Stimulated activated memory B cell treated with anti-CD40 and anti-IgM and Interleukin-4, amounts not matched to agents 10 μg/mL and 1 μg/mL and 100 μg/mL, for 72 hours (primary cell): ENCODE measurements at regions not wholly inside any gene's neighbourhood (a gene's known extent, or its start where the extent isn't known, plus 50 kb on each side); places are given as distances from the start of the nearest gene placed in this dataset.

Experiments
- ATAC-seq: fragments of 150-1000 bp; cut with Tn5 transposase; 2 replicates; pipeline ENCODE4 v1.10.0; 2021
- H3K27ac Mint-ChIP-seq: one replicate; pipeline ENCODE4 v1.8.0; 2022; ENCODE audit warnings: mild to moderate bottlenecking, mixed read lengths
- H3K27me3 Mint-ChIP-seq: one replicate; pipeline ENCODE4 v1.8.0; 2022; ENCODE audit warnings: mixed read lengths
- H3K36me3 Mint-ChIP-seq: one replicate; pipeline ENCODE4 v1.8.0; 2022; ENCODE audit warnings: mixed read lengths
- H3K4me1 Mint-ChIP-seq: one replicate; pipeline ENCODE4 v1.8.0; 2022; ENCODE audit warnings: mixed read lengths
- H3K4me3 Mint-ChIP-seq: one replicate; pipeline ENCODE4 v1.8.0; 2022; ENCODE audit warnings: mild to moderate bottlenecking, moderate library complexity, mixed read lengths
- H3K9me3 Mint-ChIP-seq: one replicate; pipeline ENCODE4 v1.8.0; 2022; ENCODE audit warnings: mixed read lengths

GRCh38 chr11:80448709-80449108 is 1007.9 kb upstream of the TENM4 start:
- no peak overlapping the region for H3K27ac Mint-ChIP-seq
- no peak for ATAC-seq
- H3K9me3 Mint-ChIP-seq = peaks cover 7% of the 10 kb centered on the region
- H3K36me3 Mint-ChIP-seq = no peaks in the 10 kb centered on the region
- no peaks in the 10 kb centered on the region for H3K27me3 Mint-ChIP-seq
- H3K4me3 Mint-ChIP-seq = no peak overlapping the region
- H3K4me1 Mint-ChIP-seq = no peaks in the 10 kb centered on the region

- Mint-ChIP-seq H3K4me3 (no peak overlapping the region), H3K36me3 (no peaks in the 10 kb centered on the region), H3K4me1 (no peaks in the 10 kb centered on the region), H3K27ac (no peak overlapping the region), H3K9me3 (peaks cover 6% of the 10 kb centered on the region), H3K27me3 (no peaks in the 10 kb centered on the region)
- ATAC-seq = no peak
Observed at GRCh38 chr11:80443177-80443576, 1002.3 kb upstream of the TENM4 start.

DNA sequence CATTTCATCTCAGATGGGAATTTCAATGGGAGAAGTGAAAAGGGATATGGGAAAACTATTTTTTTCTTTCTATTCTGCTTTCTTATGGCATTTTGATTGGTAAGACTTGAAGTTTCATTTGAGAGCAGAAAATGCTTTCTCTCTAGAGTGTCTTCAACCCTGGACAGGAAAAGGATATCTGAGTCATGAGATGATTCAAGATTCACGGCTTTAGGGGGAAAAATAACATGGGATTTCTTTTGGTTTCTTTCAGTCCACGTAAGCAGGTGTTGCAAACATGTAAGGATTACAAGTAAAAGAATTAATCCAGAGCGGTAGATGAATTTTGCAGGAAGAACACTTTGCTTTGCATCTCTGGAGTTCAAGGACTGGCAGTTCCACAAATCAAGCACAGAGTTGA is 1001.0 kb upstream of the TENM4 start:
- H3K36me3 Mint-ChIP-seq = no peaks in the 10 kb centered on the region
- no peak overlapping the region for H3K27ac Mint-ChIP-seq
- no peak overlapping the region for H3K4me3 Mint-ChIP-seq
- H3K4me1 Mint-ChIP-seq = no peaks in the 10 kb centered on the region
- peaks cover 3% of the 10 kb centered on the region for H3K9me3 Mint-ChIP-seq
- no peak for ATAC-seq
- no peaks in the 10 kb centered on the region for H3K27me3 Mint-ChIP-seq

DNA sequence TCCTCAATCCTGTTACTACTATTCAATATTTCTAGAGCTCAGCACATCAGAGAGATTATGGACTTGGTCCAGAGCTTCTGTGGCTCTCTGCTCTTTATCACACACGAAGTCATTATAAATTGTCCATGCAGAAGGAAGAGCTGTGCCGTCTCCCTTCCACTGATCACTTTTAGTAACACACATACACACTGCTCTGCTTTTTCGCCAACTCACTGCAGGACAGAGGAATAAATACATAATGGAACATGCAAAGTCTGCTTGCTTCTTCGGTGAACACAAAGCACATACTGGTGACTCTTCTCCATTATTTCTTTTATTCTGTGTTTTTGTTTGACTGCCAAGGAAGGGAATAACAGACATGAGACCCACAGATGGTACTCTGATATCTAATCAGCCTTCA is 1000.0 kb upstream of the TENM4 start:
- Mint-ChIP-seq H3K27me3 (no peaks in the 10 kb centered on the region), H3K4me3 (no peak overlapping the region), H3K27ac (no peak overlapping the region), H3K36me3 (no peaks in the 10 kb centered on the region), H3K9me3 (peaks cover 3% of the 10 kb centered on the region), H3K4me1 (no peaks in the 10 kb centered on the region)
- no peak for ATAC-seq

DNA sequence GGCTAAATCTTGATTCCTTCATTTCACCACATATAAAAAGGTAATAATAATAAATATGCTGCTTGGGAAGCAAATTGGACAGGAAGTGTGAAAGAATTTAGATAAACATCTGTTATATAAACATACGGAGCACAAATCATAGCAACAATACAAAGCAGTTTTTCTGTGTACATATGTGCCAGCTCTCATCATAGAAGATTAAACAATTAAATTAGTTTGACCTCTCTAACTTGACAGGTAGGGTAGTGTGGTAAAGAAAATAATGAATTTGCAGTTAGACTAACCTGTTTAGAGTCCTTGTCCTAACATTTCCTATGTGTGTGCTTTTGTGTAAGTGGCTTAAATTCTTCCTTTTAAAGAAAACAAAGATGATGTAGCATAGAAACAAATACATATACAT is 995.7 kb upstream of the TENM4 start:
- ATAC-seq = no peak
- H3K36me3 Mint-ChIP-seq = no peaks in the 10 kb centered on the region
- no peak overlapping the region for H3K27ac Mint-ChIP-seq
- peaks cover 8% of the 10 kb centered on the region for H3K9me3 Mint-ChIP-seq
- H3K4me1 Mint-ChIP-seq = no peaks in the 10 kb centered on the region
- H3K4me3 Mint-ChIP-seq = no peak overlapping the region
- H3K27me3 Mint-ChIP-seq = no peaks in the 10 kb centered on the region

DNA sequence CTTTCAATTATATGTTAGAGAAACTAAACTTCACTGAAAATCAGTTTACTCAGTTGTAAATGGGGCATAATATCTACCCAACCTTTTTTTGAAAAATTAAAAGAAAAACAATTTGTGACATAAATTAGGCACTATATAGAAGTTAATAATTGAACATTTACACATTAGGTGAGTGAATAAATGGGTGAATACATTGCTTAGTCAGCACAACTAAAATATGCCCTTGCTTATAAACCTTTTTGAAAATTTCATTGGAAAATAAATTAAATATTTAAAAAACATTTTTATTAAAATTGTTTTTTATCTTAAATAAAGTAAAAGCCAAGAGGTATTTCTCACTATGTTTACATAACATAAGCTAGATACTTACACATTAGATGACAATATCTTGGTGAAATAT is 994.5 kb upstream of the TENM4 start:
- Mint-ChIP-seq H3K27me3 (no peaks in the 10 kb centered on the region), H3K36me3 (no peaks in the 10 kb centered on the region), H3K4me3 (no peak overlapping the region), H3K4me1 (no peaks in the 10 kb centered on the region), H3K9me3 (peaks cover 11% of the 10 kb centered on the region), H3K27ac (no peak overlapping the region)
- no peak for ATAC-seq

GRCh38 chr11:80432057-80432456 is 991.2 kb upstream of the TENM4 start:
- Mint-ChIP-seq H3K4me1 (no peaks in the 10 kb centered on the region), H3K4me3 (no peak overlapping the region), H3K27me3 (no peaks in the 10 kb centered on the region), H3K36me3 (no peaks in the 10 kb centered on the region), H3K27ac (no peak overlapping the region), H3K9me3 (peaks cover 9% of the 10 kb centered on the region)
- no peak for ATAC-seq

DNA sequence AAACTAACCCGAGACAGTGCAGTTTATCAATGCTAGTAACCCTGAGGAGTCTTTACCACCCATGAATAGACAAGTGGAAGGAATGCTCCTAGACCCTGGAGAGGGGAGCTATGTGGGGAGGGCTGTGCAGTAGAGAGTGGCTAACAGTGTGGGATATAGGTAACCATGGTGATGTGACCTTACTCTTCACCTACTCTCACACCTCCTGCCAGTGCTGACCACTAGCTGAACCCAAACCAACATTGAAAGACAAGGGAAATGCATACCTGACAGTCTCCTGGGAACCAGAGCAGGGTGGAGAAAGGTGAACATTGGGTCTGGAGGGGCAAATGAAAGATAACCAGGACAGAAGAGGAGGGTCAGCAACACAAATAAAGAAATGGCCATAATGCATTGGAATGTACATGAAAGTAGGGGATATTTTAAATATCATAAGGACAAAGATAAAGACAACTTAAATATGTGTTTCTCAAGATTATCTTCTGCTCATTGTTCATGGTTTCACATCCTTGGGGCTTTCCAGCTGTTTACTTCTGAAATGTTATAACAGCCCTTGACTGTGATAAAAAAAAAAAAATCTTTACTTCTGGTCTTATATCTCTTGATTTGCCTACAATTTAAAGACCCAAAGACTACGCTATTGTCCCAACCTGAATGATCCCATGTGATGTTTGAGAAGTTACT is 983.3 kb upstream of the TENM4 start:
- no peak for ATAC-seq
- Mint-ChIP-seq H3K4me1 (no peaks in the 10 kb centered on the region), H3K36me3 (no peaks in the 10 kb centered on the region), H3K4me3 (no peak overlapping the region), H3K27me3 (no peaks in the 10 kb centered on the region), H3K27ac (no peak overlapping the region), H3K9me3 (peaks cover 5% of the 10 kb centered on the region)

- Mint-ChIP-seq H3K27me3 (no peaks in the 10 kb centered on the region), H3K4me1 (no peaks in the 10 kb centered on the region), H3K4me3 (no peak overlapping the region), H3K9me3 (peaks cover 11% of the 10 kb centered on the region), H3K27ac (no peak overlapping the region), H3K36me3 (no peaks in the 10 kb centered on the region)
- no peak for ATAC-seq
Observed at GRCh38 chr11:80420374-80420773, 979.5 kb upstream of the TENM4 start.

DNA sequence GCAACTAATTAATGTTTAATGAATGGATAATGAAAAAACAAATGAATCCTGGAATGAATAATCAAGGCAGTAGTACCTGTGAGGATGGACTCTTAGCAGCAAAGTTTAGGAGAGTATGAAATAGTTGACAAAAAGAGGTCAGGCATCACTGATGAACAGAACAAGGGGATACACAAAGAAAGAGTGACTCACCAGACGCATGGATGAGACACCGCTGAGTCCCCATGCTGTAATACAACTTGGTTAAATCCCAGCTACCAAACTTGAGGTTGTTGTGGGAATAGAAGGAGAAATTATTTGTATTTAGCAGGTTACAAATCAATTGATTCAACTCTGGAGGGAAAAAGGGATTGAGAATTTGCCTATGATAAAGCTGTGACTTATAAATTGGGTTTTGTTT is 976.9 kb upstream of the TENM4 start:
- no peak overlapping the region for H3K27ac Mint-ChIP-seq
- H3K4me3 Mint-ChIP-seq = no peak overlapping the region
- no peaks in the 10 kb centered on the region for H3K36me3 Mint-ChIP-seq
- no peak for ATAC-seq
- no peaks in the 10 kb centered on the region for H3K27me3 Mint-ChIP-seq
- peaks cover 16% of the 10 kb centered on the region for H3K9me3 Mint-ChIP-seq
- H3K4me1 Mint-ChIP-seq = no peaks in the 10 kb centered on the region

GRCh38 chr11:80415580-80415979 is 974.8 kb upstream of the TENM4 start:
- H3K4me3 Mint-ChIP-seq = no peak overlapping the region
- peaks cover 18% of the 10 kb centered on the region for H3K9me3 Mint-ChIP-seq
- H3K4me1 Mint-ChIP-seq = no peaks in the 10 kb centered on the region
- H3K36me3 Mint-ChIP-seq = no peaks in the 10 kb centered on the region
- H3K27ac Mint-ChIP-seq = no peak overlapping the region
- H3K27me3 Mint-ChIP-seq = no peaks in the 10 kb centered on the region
- no peak for ATAC-seq

DNA sequence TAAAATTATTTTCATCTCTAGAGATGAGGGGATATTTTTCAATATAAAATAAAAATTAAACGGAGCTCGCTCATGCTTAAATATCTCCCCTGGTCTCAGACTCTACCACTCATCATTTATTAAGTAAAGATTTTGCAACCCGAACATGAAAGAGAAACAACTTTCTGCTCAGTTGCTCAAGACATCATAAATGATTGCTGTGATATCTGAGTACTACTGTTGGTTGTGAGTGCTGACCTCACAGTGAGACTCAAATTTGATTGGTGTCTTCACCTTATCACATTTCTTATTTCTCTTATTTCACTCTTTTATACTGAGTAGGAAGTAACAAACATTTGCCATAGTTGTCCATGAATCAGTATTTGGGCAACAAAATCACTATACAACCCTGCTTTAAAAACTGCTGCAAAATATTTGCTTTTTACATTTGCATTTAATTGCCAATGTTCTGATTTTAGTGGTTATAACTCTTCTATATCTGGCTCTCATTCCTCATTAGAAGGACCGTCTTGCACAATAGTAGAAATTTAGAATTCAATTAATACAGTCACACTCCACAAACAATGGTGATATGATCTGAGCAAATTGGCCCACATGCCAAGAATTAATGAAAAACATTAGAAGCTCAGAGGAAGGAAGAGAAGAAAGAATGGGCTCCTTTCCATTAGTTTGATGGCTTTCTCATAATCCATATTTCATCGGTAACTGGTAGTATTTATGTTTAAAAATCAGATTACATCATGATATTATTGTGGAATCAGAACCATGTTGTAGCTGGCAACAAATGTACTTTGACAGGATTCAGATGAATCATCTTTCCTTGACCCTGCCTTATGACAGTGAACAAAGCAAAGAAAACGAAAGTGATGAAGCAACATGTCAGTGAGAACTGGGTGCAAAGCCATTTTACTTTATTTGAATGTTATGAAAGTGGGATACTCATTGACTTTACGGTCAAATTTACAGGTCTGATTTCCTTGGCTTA is 973.6 kb upstream of the TENM4 start:
- Mint-ChIP-seq H3K4me3 (no peak overlapping the region), H3K4me1 (no peaks in the 10 kb centered on the region), H3K27ac (no peak overlapping the region), H3K9me3 (peaks cover 22% of the 10 kb centered on the region), H3K36me3 (no peaks in the 10 kb centered on the region), H3K27me3 (no peaks in the 10 kb centered on the region)
- no peak for ATAC-seq

- H3K36me3 Mint-ChIP-seq = no peaks in the 10 kb centered on the region
- no peak overlapping the region for H3K4me3 Mint-ChIP-seq
- ATAC-seq = no peak
- peaks cover 22% of the 10 kb centered on the region for H3K9me3 Mint-ChIP-seq
- H3K4me1 Mint-ChIP-seq = no peaks in the 10 kb centered on the region
- H3K27ac Mint-ChIP-seq = no peak overlapping the region
- no peaks in the 10 kb centered on the region for H3K27me3 Mint-ChIP-seq
Observed at GRCh38 chr11:80412604-80413003, 971.8 kb upstream of the TENM4 start.

GRCh38 chr11:80393210-80393609 is 952.4 kb upstream of the TENM4 start:
- Mint-ChIP-seq H3K36me3 (no peaks in the 10 kb centered on the region), H3K9me3 (peaks cover 3% of the 10 kb centered on the region), H3K4me3 (no peak overlapping the region)

GRCh38 chr11:80390505-80390904 is 949.7 kb upstream of the TENM4 start:
- Mint-ChIP-seq H3K9me3 (peaks cover 3% of the 10 kb centered on the region), H3K36me3 (no peaks in the 10 kb centered on the region)
- ATAC-seq = no peak

More at GRCh38 chr11:80393210-80393609, 952.4 kb upstream of the TENM4 start:
- Mint-ChIP-seq H3K27ac (no peak overlapping the region), H3K4me1 (no peaks in the 10 kb centered on the region), H3K27me3 (no peaks in the 10 kb centered on the region)
- ATAC-seq = no peak

GRCh38 chr11:80388536-80388935 is 947.7 kb upstream of the TENM4 start:
- Mint-ChIP-seq H3K27me3 (no peaks in the 10 kb centered on the region), H3K36me3 (no peaks in the 10 kb centered on the region), H3K27ac (no peak overlapping the region), H3K4me1 (no peaks in the 10 kb centered on the region), H3K9me3 (no peaks in the 10 kb centered on the region), H3K4me3 (no peak overlapping the region)
- no peak for ATAC-seq

More at GRCh38 chr11:80390505-80390904, 949.7 kb upstream of the TENM4 start:
- H3K27ac Mint-ChIP-seq = no peak overlapping the region
- H3K4me3 Mint-ChIP-seq = no peak overlapping the region
- H3K4me1 Mint-ChIP-seq = no peaks in the 10 kb centered on the region
- no peaks in the 10 kb centered on the region for H3K27me3 Mint-ChIP-seq
